ENCODE measurements at regions not wholly inside any gene's neighbourhood (a gene's known extent, or its start where the extent isn't known, plus 50 kb on each side); places are given as distances from the start of the nearest gene placed in this dataset.

GRCh38 chr4:187883049-187883448, 112.5 kb upstream of the ZFP42 start:
- no peak for DNase-seq (ENCODE audit: low spot score)
- TF ChIP-seq CTCF (IDR thresholded peaks at IDR 0.05; ENCODE audit: extremely low read depth, insufficient read depth, missing control alignments) = no peak
- in situ Hi-C loops (cut with MboI; ENCODE audit: low pct_unique_long_range_greater_than_20kb, low sequenced_read_pairs, unreplicated experiment) = no loop called here

- in situ Hi-C loops (cut with MboI; ENCODE audit: low pct_unique_long_range_greater_than_20kb, low sequenced_read_pairs, unreplicated experiment) = no loop called here
- no peak for TF ChIP-seq CTCF (IDR thresholded peaks at IDR 0.05; ENCODE audit: extremely low read depth, insufficient read depth, missing control alignments)
- no peak for DNase-seq (ENCODE audit: low spot score)
Measured at GRCh38 chr4:187883836-187884475, 111.6 kb upstream of the ZFP42 start.

GRCh38 chr4:187887906-187888305, 107.7 kb upstream of the ZFP42 start:
- no peak for DNase-seq (ENCODE audit: low spot score)
- in situ Hi-C loops (cut with MboI; ENCODE audit: low pct_unique_long_range_greater_than_20kb, low sequenced_read_pairs, unreplicated experiment) = no loop called here
- TF ChIP-seq CTCF (IDR thresholded peaks at IDR 0.05; ENCODE audit: extremely low read depth, insufficient read depth, missing control alignments) = no peak

- in situ Hi-C loops (cut with MboI; ENCODE audit: low pct_unique_long_range_greater_than_20kb, low sequenced_read_pairs, unreplicated experiment) = no loop called here
- no peak for TF ChIP-seq CTCF (IDR thresholded peaks at IDR 0.05; ENCODE audit: extremely low read depth, insufficient read depth, missing control alignments)
- no peak for DNase-seq (ENCODE audit: low spot score)
Measured at GRCh38 chr4:187889651-187890050, 105.9 kb upstream of the ZFP42 start.

- DNase-seq (ENCODE audit: low spot score) = no peak
- in situ Hi-C loops (cut with MboI; ENCODE audit: low pct_unique_long_range_greater_than_20kb, low sequenced_read_pairs, unreplicated experiment) = no loop called here
- TF ChIP-seq CTCF (IDR thresholded peaks at IDR 0.05; ENCODE audit: extremely low read depth, insufficient read depth, missing control alignments) = no peak
Measured at GRCh38 chr4:187893418-187893817, 102.2 kb upstream of the ZFP42 start.

GRCh38 chr4:187903106-187903505, 92.5 kb upstream of the ZFP42 start:
- DNase-seq (ENCODE audit: low spot score) = no peak
- in situ Hi-C loops (cut with MboI; ENCODE audit: low pct_unique_long_range_greater_than_20kb, low sequenced_read_pairs, unreplicated experiment) = no loop called here
- TF ChIP-seq CTCF (IDR thresholded peaks at IDR 0.05; ENCODE audit: extremely low read depth, insufficient read depth, missing control alignments) = no peak

All from GM13977 (cell line).